Natural killer cell (primary cell): ENCODE measurements at regions not wholly inside any gene's neighbourhood (a gene's known extent, or its start where the extent isn't known, plus 50 kb on each side); places are given as distances from the start of the nearest gene placed in this dataset.

Experiments
- ATAC-seq, 3 donors: fragments of 150-1000 bp in 2 of 3; fragments of 200-7000 bp in 1 of 3; cut with Tn5 transposase; 1 replicate in 1 of 3; 2 replicates in 2 of 3; pipeline ENCODE4 v1.10.0; 2021; ENCODE audit warnings: mild to moderate bottlenecking in 2 of 3, moderate library complexity in 2 of 3
- DNase-seq, 2 donors: peaks; one replicate each; pipeline versions ENCODE4 v3.0.0 to v3.0.0-alpha.2; 2013 to 2021; ENCODE audit warnings: mixed read lengths in 1 of 2
- H3K27ac ChIP-seq: one replicate; pipeline ENCODE4 v1.5.1; 2013; ENCODE audit warnings: mild to moderate bottlenecking, low read length
- H3K27me3 ChIP-seq: one replicate; pipeline ENCODE4 v1.6.1; 2013; ENCODE audit warnings: low read length; ENCODE audit not compliant: control insufficient read depth, insufficient read depth
- H3K36me3 ChIP-seq: one replicate; pipeline ENCODE4 v1.6.1; 2013; ENCODE audit warnings: low read length; ENCODE audit not compliant: control insufficient read depth, insufficient read depth
- H3K4me1 ChIP-seq: one replicate; pipeline ENCODE4 v1.6.1; 2013; ENCODE audit warnings: low read length; ENCODE audit not compliant: control insufficient read depth, insufficient read depth
- H3K4me3 ChIP-seq: one replicate; pipeline ENCODE4 v1.5.1; 2013; ENCODE audit warnings: low read length
- H3K9me3 ChIP-seq: one replicate; pipeline ENCODE4 v1.6.1; 2013; ENCODE audit warnings: low read length; ENCODE audit not compliant: control insufficient read depth, insufficient read depth
- H3K27ac Mint-ChIP-seq, 2 donors: one replicate each; pipeline ENCODE4 v1.8.0; 2022; ENCODE audit warnings: mild to moderate bottlenecking in 2 of 2, mixed read lengths in 2 of 2, moderate library complexity in 1 of 2
- H3K27me3 Mint-ChIP-seq, 2 donors: one replicate each; pipeline ENCODE4 v1.8.0; 2022; ENCODE audit warnings: low read depth in 2 of 2, mixed read lengths in 2 of 2
- H3K36me3 Mint-ChIP-seq: one replicate; pipeline ENCODE4 v1.8.0; 2022; ENCODE audit warnings: mixed read lengths
- H3K4me1 Mint-ChIP-seq, 2 donors: one replicate each; pipeline ENCODE4 v1.8.0; 2022; ENCODE audit warnings: mixed read lengths in 2 of 2
- H3K4me3 Mint-ChIP-seq: one replicate; pipeline ENCODE4 v1.8.0; 2022; ENCODE audit warnings: mild to moderate bottlenecking, moderate library complexity, mixed read lengths
- H3K9me3 Mint-ChIP-seq, 2 donors: one replicate each; pipeline ENCODE4 v1.8.0; 2022; ENCODE audit warnings: mixed read lengths in 2 of 2
- CTCF ChIP-seq: fragments of 200-600 bp; IDR thresholded peaks from one replicate; pipeline ENCODE4 v1.8.0; 2022; ENCODE audit warnings: antibody characterized with exemption
- WGBS: methylation state at CpG from one replicate; pipeline ENCODE4 v1.1.7; 2013; ENCODE audit warnings: missing lambda C conversion rate; ENCODE audit not compliant: insufficient coverage; 5-methylcytosine and 5-hydroxymethylcytosine counted together
- intact Hi-C: fragments of 100-400 bp; cut with micrococcal nuclease; formaldehyde crosslinking; loops from one replicate; pipeline ENCODE4 v1.14.2; 2022

DNA sequence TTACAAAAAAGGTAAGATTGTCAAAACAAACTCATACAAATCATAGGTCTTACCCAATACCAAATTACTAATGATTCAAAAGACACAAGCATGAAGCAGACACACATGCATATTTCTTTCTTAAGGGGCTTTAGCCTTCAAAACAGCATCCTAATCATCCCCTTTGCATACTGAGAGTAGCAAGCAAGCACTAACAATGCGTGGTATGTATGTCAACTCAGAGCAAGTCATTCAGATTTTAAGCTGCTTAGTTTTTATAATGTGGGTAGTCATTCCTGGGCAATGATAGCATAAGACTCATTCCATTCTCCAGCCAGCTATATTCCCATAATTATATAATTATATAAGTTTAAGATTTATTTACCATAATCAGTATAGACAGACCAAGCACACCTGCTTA is 219.6 kb downstream of the DKK2 start:
- H3K36me3 ChIP-seq = no peaks in the 10 kb centered on the region
- intact Hi-C loops = no loop called here
- no peaks in the 10 kb centered on the region for H3K27me3 ChIP-seq
- ATAC-seq = no peak
- H3K4me3 Mint-ChIP-seq = no peak overlapping the region
- no peak for DNase-seq
- TF ChIP-seq CTCF = no peak
- no peak overlapping the region for H3K27ac Mint-ChIP-seq
- H3K36me3 Mint-ChIP-seq = no peaks in the 10 kb centered on the region
- no peaks in the 10 kb centered on the region for H3K27me3 Mint-ChIP-seq
- WGBS = no CpG with 5 or more reads among the region's 1 CpG
- H3K27ac ChIP-seq = no peak overlapping the region
- no peaks in the 10 kb centered on the region for H3K4me1 ChIP-seq
- H3K4me3 ChIP-seq = no peak overlapping the region
- no peaks in the 10 kb centered on the region for H3K9me3 ChIP-seq
- H3K9me3 Mint-ChIP-seq = peaks cover 0 to 8% of the 10 kb centered on the region in 2 donors
- no peaks in the 10 kb centered on the region for H3K4me1 Mint-ChIP-seq

DNA sequence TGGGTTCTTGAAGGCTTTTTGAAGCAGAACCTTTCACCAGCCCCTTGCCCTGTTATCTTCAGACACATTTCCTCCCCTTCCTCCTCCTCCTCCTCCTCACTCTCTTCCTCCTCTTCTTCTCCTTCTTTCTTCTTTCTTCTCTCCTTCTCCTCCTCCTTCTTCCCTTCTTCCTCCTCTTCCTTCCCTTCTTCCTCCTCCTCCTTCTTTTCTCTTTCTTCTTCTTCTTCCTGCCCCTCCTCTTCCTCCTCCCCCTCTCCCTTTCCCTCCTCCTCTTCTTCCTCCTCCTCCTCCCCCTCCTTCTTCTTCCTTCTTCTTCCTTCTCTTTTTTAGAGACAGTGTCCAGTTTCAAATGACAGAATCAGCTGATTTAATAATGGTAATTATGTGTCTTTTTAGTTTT is 226.0 kb downstream of the DKK2 start:
- no peak for TF ChIP-seq CTCF
- no peak overlapping the region for H3K4me3 ChIP-seq

DNA sequence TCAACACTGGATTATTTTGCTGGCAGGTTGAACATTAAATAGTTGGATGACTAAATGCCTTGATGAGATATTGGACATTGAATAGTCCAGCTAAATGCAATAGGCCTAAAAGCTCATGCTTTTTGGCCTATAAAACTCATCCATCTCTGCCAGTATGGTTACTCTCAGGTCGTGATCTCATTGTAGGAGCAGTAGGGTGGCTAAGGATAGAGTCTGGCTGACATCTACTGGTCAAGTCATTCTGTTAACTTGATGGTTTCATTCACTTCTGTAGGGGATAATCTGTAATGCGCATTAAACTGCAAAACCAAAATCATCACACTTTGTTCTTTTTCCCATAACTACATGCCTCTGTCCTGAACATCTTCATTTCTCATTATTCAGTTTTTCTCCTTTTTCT is 227.0 kb downstream of the DKK2 start:
- intact Hi-C loops = loop anchor here (2.0 kb wide), 1 partner anchor 440 kb away; the partner anchor contains the start of gene GIMD1
- Mint-ChIP-seq H3K27ac (no peak overlapping the region), H3K4me1 (no peaks in the 10 kb centered on the region), H3K9me3 (peaks cover 0 to 2% of the 10 kb centered on the region in 2 donors), H3K4me3 (no peak overlapping the region), H3K36me3 (no peaks in the 10 kb centered on the region), H3K27me3 (no peaks in the 10 kb centered on the region)
- H3K9me3 ChIP-seq = no peaks in the 10 kb centered on the region
- WGBS = 50% methylated on average over 2 of the region's 2 CpGs
- no peaks in the 10 kb centered on the region for H3K27me3 ChIP-seq
- no peaks in the 10 kb centered on the region for H3K4me1 ChIP-seq
- no peak for TF ChIP-seq CTCF
- no peak overlapping the region for H3K27ac ChIP-seq
- no peaks in the 10 kb centered on the region for H3K36me3 ChIP-seq
- ATAC-seq (peak in 1 of 3 donors; percentile 60), DNase-seq (peak in 1 of 2 donors; percentile 2)
- H3K4me3 ChIP-seq = no peak overlapping the region

More for the DNA sequence above, 226.0 kb downstream of the DKK2 start:
- no peak overlapping the region for H3K4me3 Mint-ChIP-seq
- no peaks in the 10 kb centered on the region for H3K36me3 ChIP-seq
- H3K27me3 Mint-ChIP-seq = no peaks in the 10 kb centered on the region
- DNase-seq = no peak
- H3K27ac ChIP-seq = no peak overlapping the region
- no peak overlapping the region for H3K27ac Mint-ChIP-seq
- intact Hi-C loops = no loop called here
- H3K9me3 ChIP-seq = no peaks in the 10 kb centered on the region
- ATAC-seq = no peak
- no peaks in the 10 kb centered on the region for H3K36me3 Mint-ChIP-seq
- H3K4me1 ChIP-seq = no peaks in the 10 kb centered on the region
- no peaks in the 10 kb centered on the region for H3K4me1 Mint-ChIP-seq
- H3K9me3 Mint-ChIP-seq = peaks cover 0 to 2% of the 10 kb centered on the region in 2 donors
- no peaks in the 10 kb centered on the region for H3K27me3 ChIP-seq

- H3K9me3 Mint-ChIP-seq = peaks cover 0 to 2% of the 10 kb centered on the region in 2 donors
- no peak for DNase-seq
These were observed 229.8 kb downstream of the DKK2 start for GRCh38 chr4:106806158-106806797.

More at GRCh38 chr4:106806158-106806797, 229.8 kb downstream of the DKK2 start:
- Histone ChIP-seq H3K36me3 (no peaks in the 10 kb centered on the region), H3K27me3 (no peaks in the 10 kb centered on the region), H3K4me1 (no peaks in the 10 kb centered on the region), H3K27ac (no peak overlapping the region), H3K4me3 (no peak overlapping the region), H3K9me3 (no peaks in the 10 kb centered on the region)
- no peak overlapping the region for H3K4me3 Mint-ChIP-seq
- no peaks in the 10 kb centered on the region for H3K4me1 Mint-ChIP-seq
- no peaks in the 10 kb centered on the region for H3K36me3 Mint-ChIP-seq
- ATAC-seq = no peak
- no peaks in the 10 kb centered on the region for H3K27me3 Mint-ChIP-seq
- intact Hi-C loops = no loop called here
- H3K27ac Mint-ChIP-seq = no peak overlapping the region
- no peak for TF ChIP-seq CTCF
